Endothelial cell of umbilical vein (primary cell): ENCODE measurements at regions not wholly inside any gene's neighbourhood (a gene's known extent, or its start where the extent isn't known, plus 50 kb on each side); places are given as distances from the start of the nearest gene placed in this dataset.

Source experiments
- EZH2 ChIP-seq: IDR thresholded peaks from 2 replicates; pipeline ENCODE4 v1.6.1; 2012; ENCODE audit warnings: borderline replicate concordance, low read depth, mild to moderate bottlenecking, moderate library complexity, low read length, inconsistent platforms; ENCODE audit not compliant: severe bottlenecking
- FOS ChIP-seq: IDR thresholded peaks from 2 replicates; pipeline ENCODE4 v1.6.1; 2011; ENCODE audit warnings: mild to moderate bottlenecking, low read length, moderate library complexity, borderline replicate concordance; ENCODE audit not compliant: insufficient read depth
- GATA2 ChIP-seq: IDR thresholded peaks from 2 replicates; pipeline ENCODE4 v1.7.0; 2011; ENCODE audit warnings: low read depth, mild to moderate bottlenecking, moderate library complexity, mixed read lengths, low read length; ENCODE audit not compliant: insufficient read length, insufficient read depth
- JUN ChIP-seq: IDR thresholded peaks from 2 replicates; pipeline ENCODE4 v1.6.1; 2011; ENCODE audit warnings: borderline replicate concordance, low read depth; ENCODE audit not compliant: insufficient read length, insufficient read depth
- MYC ChIP-seq: IDR thresholded peaks from one replicate; pipeline ENCODE4 v1.6.1; 2011; ENCODE audit warnings: mild to moderate bottlenecking, low read depth, low read length
- POLR2A ChIP-seq: IDR thresholded peaks from 2 replicates; pipeline ENCODE4 v1.6.1; 2012; ENCODE audit warnings: low read depth, mild to moderate bottlenecking, control low read depth, low read length
- POLR2AphosphoS5 ChIP-seq: IDR thresholded peaks from 2 replicates; pipeline ENCODE4 v1.6.1; 2012; ENCODE audit warnings: low read depth, mild to moderate bottlenecking, control low read depth, low read length, moderate library complexity; ENCODE audit not compliant: insufficient read depth
- TF ChIP-seq, protein P1 (sequence below), 2 donors: IDR thresholded peaks; 1 replicate in 1 of 2; 2 replicates in 1 of 2; pipeline ENCODE4 v1.5.1; 2011; ENCODE audit warnings: low read length in 2 of 2, mild to moderate bottlenecking in 2 of 2, moderate library complexity in 2 of 2, control low read depth in 1 of 2, inconsistent platforms in 1 of 2, low read depth in 1 of 2; ENCODE audit not compliant: insufficient read depth in 1 of 2; ENCODE audit errors: extremely low read depth in 1 of 2
- TF ChIP-seq, protein P2 (sequence below): IDR thresholded peaks from 2 replicates; pipeline ENCODE4 v1.6.1; 2011; ENCODE audit not compliant: insufficient read depth, insufficient read length

DNA sequence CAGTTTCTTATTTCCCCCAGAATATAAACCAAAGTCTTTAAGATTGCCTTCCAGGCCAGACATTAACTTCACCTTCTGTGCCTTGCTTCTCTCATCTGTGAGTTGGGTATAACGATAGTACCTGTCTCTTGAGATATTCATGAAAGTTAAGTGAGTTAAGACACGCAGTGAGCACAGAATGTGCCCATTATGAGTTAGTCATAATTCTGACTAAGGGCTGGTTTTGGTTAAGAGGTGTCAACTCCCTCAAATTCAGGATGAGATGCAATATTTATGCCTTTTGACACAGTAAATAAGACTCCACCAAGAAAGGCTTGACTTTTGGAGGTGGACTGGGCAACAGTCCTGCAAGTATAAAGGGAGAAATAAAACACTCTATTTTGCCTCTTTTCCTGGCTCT lies 528.7 kb upstream of the IGFBP3 start:
- TF ChIP-seq, protein P1, sequence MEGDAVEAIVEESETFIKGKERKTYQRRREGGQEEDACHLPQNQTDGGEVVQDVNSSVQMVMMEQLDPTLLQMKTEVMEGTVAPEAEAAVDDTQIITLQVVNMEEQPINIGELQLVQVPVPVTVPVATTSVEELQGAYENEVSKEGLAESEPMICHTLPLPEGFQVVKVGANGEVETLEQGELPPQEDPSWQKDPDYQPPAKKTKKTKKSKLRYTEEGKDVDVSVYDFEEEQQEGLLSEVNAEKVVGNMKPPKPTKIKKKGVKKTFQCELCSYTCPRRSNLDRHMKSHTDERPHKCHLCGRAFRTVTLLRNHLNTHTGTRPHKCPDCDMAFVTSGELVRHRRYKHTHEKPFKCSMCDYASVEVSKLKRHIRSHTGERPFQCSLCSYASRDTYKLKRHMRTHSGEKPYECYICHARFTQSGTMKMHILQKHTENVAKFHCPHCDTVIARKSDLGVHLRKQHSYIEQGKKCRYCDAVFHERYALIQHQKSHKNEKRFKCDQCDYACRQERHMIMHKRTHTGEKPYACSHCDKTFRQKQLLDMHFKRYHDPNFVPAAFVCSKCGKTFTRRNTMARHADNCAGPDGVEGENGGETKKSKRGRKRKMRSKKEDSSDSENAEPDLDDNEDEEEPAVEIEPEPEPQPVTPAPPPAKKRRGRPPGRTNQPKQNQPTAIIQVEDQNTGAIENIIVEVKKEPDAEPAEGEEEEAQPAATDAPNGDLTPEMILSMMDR (IDR thresholded peaks at IDR 0.05; ENCODE audit: extremely low read depth in 1 of 2, insufficient read depth in 1 of 2, low read depth in 1 of 2, low read length in 2 of 2) = no peak
- TF ChIP-seq POLR2AphosphoS5 = no peak
- TF ChIP-seq MYC = no peak
- no peak for TF ChIP-seq POLR2A
- no peak for TF ChIP-seq EZH2
- TF ChIP-seq JUN = no peak
- TF ChIP-seq, protein P2, sequence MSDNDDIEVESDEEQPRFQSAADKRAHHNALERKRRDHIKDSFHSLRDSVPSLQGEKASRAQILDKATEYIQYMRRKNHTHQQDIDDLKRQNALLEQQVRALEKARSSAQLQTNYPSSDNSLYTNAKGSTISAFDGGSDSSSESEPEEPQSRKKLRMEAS = no peak
- no peak for TF ChIP-seq FOS
- TF ChIP-seq GATA2 = no peak
